ENCODE measurements at regions not wholly inside any gene's neighbourhood (a gene's known extent, or its start where the extent isn't known, plus 50 kb on each side); places are given as distances from the start of the nearest gene placed in this dataset.

DNA sequence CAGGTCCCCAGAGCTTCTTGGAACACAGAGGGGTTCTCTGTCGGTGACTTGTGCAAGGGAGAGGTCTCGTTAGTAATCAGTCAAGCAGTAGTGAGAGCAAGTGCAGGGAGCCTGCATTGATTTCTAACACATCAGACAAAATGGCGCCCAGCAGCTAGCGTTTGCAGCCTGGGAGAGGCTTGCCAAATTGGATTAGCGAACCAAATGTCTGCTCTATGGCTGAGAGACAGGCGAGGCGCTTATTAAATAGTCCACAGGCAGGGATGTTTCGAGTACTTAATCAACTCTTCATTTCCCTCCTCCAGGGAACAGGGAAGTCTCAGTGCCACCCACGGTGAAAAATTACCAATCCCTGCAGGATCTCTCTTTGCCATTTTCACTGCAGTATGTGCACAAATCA is 131.4 kb upstream of the SHB start:
- TF ChIP-seq POLR2AphosphoS5 (IDR thresholded peaks at IDR 0.05): no peak
- no peak for TF ChIP-seq CTCF (IDR thresholded peaks at IDR 0.05)
- TF ChIP-seq EP300 (IDR thresholded peaks at IDR 0.05): no peak
- no peak for TF ChIP-seq POLR2A (IDR thresholded peaks at IDR 0.05)
